ENCODE measurements at regions not wholly inside any gene's neighbourhood (a gene's known extent, or its start where the extent isn't known, plus 50 kb on each side); places are given as distances from the start of the nearest gene placed in this dataset.

DNA sequence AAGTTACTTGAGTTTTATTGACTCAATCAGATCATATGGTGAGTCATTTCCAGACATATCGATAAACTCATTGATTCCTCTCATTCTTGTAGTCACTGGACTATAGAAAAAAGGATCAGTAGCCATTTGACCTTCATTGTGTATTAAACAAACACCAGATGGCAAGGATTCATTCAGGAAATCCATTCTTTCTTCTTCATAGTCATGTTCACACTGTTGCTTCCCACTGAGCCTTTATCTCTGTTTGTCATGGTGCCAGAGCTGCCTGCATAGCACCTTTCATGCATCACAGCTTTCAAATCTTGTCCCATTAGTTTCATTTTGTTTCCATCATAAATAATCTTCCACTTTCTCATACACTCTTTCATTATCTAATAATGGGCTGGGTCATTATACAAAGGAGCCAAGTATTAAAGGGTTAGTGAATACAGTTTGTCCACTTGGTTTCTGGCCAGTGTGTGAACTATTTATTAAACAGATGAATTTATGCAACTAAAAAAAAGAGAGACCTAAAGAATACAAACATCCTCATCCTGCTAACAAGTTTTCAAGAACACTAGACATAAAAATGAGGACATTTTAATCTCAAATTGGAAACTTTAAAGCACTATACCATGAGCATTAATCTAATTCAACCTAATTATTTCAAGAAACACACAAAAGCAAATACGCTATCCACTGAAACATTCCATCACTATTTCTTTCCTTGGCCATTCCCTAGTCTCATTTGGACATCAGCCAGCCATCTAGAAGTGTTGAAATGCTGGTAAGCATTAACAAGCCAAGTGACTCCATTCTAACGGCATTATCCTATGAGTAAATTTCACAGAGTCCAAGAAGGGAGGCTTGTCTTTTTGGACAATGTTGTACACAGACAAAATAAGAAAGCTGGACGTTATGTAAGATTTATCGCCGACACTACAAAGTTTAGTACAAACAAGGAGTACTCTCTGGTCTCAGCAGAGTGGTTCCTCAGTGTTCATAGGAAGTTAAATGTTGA lies 476.5 kb downstream of the FOXG1 start:
- H3K9me3 Mint-ChIP-seq: peaks cover 14 to 15% of the 10 kb centered on the region in 2 donors
- H3K4me1 Mint-ChIP-seq (ENCODE audit: low read depth): no peaks in the 10 kb centered on the region
- no peaks in the 10 kb centered on the region for H3K27me3 Mint-ChIP-seq (ENCODE audit: low read depth)
- ATAC-seq (replicated peaks in 1 of 2): no peak
- no peaks in the 10 kb centered on the region for H3K36me3 Mint-ChIP-seq (ENCODE audit: insufficient read depth in 2 of 2)
- H3K27ac Mint-ChIP-seq: no peak overlapping the region
- no peak overlapping the region for H3K4me3 Mint-ChIP-seq
- no peak for DNase-seq

DNA sequence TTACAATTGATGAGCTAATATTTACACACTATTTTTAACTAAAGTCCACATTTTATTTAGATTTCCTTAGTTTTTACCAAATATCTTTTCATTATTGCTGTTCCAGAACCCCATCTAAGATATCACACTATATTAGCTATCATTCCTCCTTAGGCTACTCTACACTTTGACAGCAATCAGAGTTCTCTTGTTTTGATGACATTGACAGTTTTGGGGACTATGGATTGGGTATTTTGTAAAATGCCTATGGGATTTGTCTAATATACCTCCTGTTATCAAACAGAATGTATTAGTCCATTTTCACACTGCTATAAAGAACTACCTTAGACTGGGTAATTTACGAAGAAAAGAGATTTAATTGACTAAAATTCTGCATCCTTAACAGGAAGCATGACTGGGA lies 489.1 kb downstream of the FOXG1 start:
- H3K4me3 Mint-ChIP-seq: no peak overlapping the region
- DNase-seq (no peak), ATAC-seq (replicated peaks in 1 of 2) (no peak)
- no peaks in the 10 kb centered on the region for H3K27me3 Mint-ChIP-seq (ENCODE audit: low read depth)
- H3K27ac Mint-ChIP-seq: no peak overlapping the region
- H3K36me3 Mint-ChIP-seq (ENCODE audit: insufficient read depth in 2 of 2): peaks cover 0 to 2% of the 10 kb centered on the region in 2 donors
- no peaks in the 10 kb centered on the region for H3K4me1 Mint-ChIP-seq (ENCODE audit: low read depth)
- peaks cover 9 to 12% of the 10 kb centered on the region in 2 donors for H3K9me3 Mint-ChIP-seq

DNA sequence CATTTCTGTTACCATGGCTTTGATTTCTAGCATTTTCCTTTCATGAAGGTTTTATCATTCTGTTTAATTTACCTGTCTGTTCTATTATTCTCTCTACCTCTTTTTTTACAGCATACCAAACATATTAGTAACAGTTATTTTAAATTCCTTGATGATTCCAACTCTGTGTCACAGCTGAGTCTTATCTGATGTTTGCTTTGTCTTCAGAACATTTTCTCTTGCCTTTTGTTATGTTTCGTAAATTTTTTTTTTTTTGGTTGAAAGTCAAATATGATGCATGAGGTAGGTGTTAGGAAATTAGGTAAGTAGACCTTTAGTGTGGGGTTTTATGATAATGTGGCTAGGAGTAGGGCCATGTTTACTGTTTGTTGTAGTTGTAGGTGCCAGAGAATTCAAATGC lies 496.4 kb downstream of the FOXG1 start:
- no peak for DNase-seq
- Mint-ChIP-seq H3K4me3 (no peak overlapping the region), H3K4me1 (ENCODE audit: low read depth) (no peaks in the 10 kb centered on the region), H3K27ac (no peak overlapping the region), H3K36me3 (ENCODE audit: insufficient read depth in 2 of 2) (peaks cover 2% of the 10 kb centered on the region in 2 donors), H3K27me3 (ENCODE audit: low read depth) (no peaks in the 10 kb centered on the region), H3K9me3 (peaks cover 10 to 12% of the 10 kb centered on the region in 2 donors)
- ATAC-seq (replicated peaks in 1 of 2): no peak

DNA sequence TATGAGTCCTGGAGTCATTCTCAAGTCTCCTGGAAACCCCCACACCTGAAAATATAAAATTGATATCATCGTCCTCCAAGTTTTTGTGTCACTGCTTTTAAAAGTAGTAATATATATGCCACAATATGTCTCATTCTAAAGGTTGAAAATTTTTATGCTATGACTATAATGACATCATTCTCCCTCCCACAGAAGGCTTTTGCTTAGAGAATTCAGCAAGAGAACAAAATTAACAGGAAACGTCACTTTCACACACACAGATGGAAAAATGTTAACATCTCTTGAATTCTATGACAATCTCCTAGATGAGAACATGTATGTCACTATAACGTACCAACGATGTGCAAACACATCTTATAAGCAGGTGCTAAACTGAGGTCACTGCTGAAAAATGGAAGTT lies 498.3 kb downstream of the FOXG1 start:
- DNase-seq (no peak), ATAC-seq (replicated peaks in 1 of 2) (no peak)
- Mint-ChIP-seq H3K27me3 (ENCODE audit: low read depth) (no peaks in the 10 kb centered on the region), H3K4me3 (no peak overlapping the region), H3K36me3 (ENCODE audit: insufficient read depth in 2 of 2) (peaks cover 2% of the 10 kb centered on the region in 2 donors), H3K27ac (no peak overlapping the region), H3K9me3 (peaks cover 12% of the 10 kb centered on the region in 2 donors), H3K4me1 (ENCODE audit: low read depth) (no peaks in the 10 kb centered on the region)

DNA sequence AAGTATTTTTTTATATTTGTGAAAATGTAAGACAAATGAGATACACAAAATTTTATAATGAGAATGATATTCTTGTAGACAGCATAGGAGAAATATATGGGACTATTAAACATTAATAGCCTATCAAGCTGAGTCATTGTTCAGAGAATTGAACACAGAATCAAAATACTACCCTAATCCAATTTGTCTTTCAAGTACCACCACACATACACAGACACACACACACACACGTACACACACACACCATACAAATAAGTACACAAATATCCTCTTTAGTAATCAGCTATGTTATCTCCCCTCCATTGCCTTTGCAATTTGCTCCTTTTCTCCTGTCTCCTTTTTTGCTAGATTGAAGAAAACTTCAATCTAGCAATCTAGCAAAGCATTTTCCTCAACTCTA lies 499.3 kb downstream of the FOXG1 start:
- Mint-ChIP-seq H3K27ac (no peak overlapping the region), H3K4me1 (ENCODE audit: low read depth) (no peaks in the 10 kb centered on the region), H3K4me3 (no peak overlapping the region), H3K27me3 (ENCODE audit: low read depth) (no peaks in the 10 kb centered on the region), H3K36me3 (ENCODE audit: insufficient read depth in 2 of 2) (peaks cover 2% of the 10 kb centered on the region in 2 donors), H3K9me3 (peaks cover 12 to 14% of the 10 kb centered on the region in 2 donors)
- DNase-seq (no peak), ATAC-seq (replicated peaks in 1 of 2) (no peak)

DNA sequence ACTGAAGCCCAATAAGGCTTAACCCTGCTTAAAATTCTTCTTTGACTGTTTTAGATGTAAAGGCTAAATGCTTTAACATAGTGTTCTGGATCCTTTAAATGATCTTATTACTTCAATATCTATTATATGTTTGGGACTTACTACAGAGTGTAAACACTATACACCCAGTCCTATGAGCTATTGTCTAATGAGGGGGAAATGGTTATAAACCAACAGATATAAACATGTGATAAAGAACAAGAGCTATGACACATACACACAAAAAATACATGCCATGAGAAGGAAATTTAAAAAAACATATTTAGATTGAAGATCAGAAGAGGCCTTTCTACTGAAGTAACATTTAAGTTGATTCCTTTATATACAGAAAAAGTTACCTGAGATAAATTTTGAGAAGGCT lies 505.1 kb downstream of the FOXG1 start:
- H3K4me3 Mint-ChIP-seq: no peak overlapping the region
- H3K4me1 Mint-ChIP-seq (ENCODE audit: low read depth): no peaks in the 10 kb centered on the region
- ATAC-seq (replicated peaks in 1 of 2) (no peak), DNase-seq (no peak)
- no peaks in the 10 kb centered on the region for H3K36me3 Mint-ChIP-seq (ENCODE audit: insufficient read depth in 2 of 2)
- H3K27me3 Mint-ChIP-seq (ENCODE audit: low read depth): no peaks in the 10 kb centered on the region
- no peak overlapping the region for H3K27ac Mint-ChIP-seq
- peaks cover 5 to 16% of the 10 kb centered on the region in 2 donors for H3K9me3 Mint-ChIP-seq

GRCh38 chr14:29273513-29273912 lies 506.9 kb downstream of the FOXG1 start:
- H3K36me3 Mint-ChIP-seq (ENCODE audit: insufficient read depth in 2 of 2): no peaks in the 10 kb centered on the region
- H3K4me3 Mint-ChIP-seq: no peak overlapping the region
- H3K4me1 Mint-ChIP-seq (ENCODE audit: low read depth): no peaks in the 10 kb centered on the region
- no peak for ATAC-seq (replicated peaks in 1 of 2)
- DNase-seq: no peak
- H3K9me3 Mint-ChIP-seq: peaks cover 0 to 10% of the 10 kb centered on the region in 2 donors
- no peak overlapping the region for H3K27ac Mint-ChIP-seq
- H3K27me3 Mint-ChIP-seq (ENCODE audit: low read depth): no peaks in the 10 kb centered on the region

DNA sequence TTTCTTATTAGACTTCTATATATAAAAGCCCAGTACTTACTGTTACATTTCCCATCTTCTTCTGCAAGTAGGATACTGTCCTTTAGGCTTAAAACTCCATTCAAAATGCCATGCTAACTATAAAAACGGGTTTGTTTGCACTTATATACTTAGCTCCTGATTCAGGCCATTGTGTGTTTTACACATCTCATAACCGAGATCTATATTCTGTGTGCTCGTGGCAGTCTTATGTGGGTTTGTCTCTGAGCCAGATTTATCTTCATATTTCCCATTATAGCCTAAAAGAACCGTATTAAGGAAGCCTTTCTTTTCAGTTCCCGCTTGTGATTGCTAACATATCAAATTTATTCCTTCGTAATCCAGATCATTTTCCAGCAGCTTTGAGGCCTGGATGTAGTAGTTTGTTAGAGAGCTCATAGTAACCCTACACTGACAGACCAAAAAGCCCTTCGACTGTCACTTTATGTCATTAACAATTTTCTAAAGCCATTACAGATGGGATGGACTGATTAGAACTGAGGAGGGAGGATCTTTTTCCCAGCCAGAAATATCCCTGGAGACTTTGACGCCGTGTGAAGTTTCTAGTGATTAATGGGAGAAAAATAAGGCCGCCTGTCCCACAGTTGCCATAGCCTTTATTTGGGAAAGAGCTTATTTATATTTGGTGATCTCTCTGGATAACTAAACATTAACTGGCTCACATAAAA lies 508.5 kb downstream of the FOXG1 start:
- Mint-ChIP-seq H3K9me3 (peaks cover 0 to 10% of the 10 kb centered on the region in 2 donors), H3K27ac (no peak overlapping the region), H3K36me3 (ENCODE audit: insufficient read depth in 2 of 2) (no peaks in the 10 kb centered on the region), H3K4me3 (no peak overlapping the region), H3K27me3 (ENCODE audit: low read depth) (no peaks in the 10 kb centered on the region), H3K4me1 (ENCODE audit: low read depth) (no peaks in the 10 kb centered on the region)
- ATAC-seq (replicated peaks in 1 of 2): no peak
- DNase-seq: no peak

DNA sequence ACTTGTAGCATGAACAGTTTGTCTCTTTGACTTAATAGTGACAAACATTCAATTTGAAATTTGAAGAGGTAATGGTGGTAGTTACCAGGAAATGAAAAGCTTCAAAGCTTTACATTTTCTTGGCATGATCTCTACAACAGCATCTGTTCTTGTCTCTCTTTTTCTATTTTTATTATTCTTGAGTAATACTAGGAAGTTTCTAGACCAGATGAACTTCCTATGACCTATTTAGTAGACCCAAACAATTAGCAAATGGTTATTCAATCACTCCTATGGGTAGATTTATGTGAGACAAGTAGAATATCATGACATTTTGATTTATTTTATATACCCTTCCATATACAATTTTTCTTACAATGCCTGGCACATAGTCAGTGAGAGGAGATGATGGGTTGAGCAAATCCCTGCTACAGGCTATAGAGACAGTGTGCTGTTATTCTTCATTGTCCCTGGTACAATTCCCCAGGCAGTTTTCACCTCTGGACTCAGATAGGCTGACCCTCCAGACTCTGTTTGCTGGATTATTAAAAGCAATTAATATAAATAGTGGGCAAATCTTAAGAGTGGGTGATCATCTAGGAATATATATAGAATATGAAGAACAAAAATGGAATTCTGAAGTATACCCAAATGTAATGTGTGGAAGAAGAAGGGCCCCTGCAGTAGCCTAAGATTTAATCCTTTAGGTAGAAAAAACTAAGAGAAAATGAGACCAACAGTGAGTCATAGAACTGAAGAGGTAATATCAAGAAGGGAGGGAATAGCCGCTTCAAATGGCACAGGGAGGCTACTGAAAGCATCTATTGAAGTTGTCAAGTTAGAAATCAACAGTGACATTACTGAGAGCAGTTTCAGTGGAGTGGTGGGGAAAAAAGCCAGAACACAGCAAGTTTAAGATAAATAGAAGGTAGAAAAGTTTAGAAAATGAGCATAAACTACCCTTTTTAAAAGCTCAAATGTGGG lies 512.0 kb downstream of the FOXG1 start:
- no peak overlapping the region for H3K4me3 Mint-ChIP-seq
- ATAC-seq (replicated peaks in 1 of 2): no peak
- DNase-seq: no peak
- no peaks in the 10 kb centered on the region for H3K27me3 Mint-ChIP-seq (ENCODE audit: low read depth)
- H3K9me3 Mint-ChIP-seq: peaks cover 2 to 3% of the 10 kb centered on the region in 2 donors
- no peaks in the 10 kb centered on the region for H3K4me1 Mint-ChIP-seq (ENCODE audit: low read depth)
- no peak overlapping the region for H3K27ac Mint-ChIP-seq
- no peaks in the 10 kb centered on the region for H3K36me3 Mint-ChIP-seq (ENCODE audit: insufficient read depth in 2 of 2)

- H3K4me1 Mint-ChIP-seq (ENCODE audit: low read depth): no peaks in the 10 kb centered on the region
- no peak overlapping the region for H3K27ac Mint-ChIP-seq
- H3K4me3 Mint-ChIP-seq: no peak overlapping the region
- ATAC-seq (replicated peaks in 1 of 2): no peak
- DNase-seq: no peak
- no peaks in the 10 kb centered on the region for H3K36me3 Mint-ChIP-seq (ENCODE audit: insufficient read depth in 2 of 2)
- H3K27me3 Mint-ChIP-seq (ENCODE audit: low read depth): no peaks in the 10 kb centered on the region
- H3K9me3 Mint-ChIP-seq: peaks cover 2% of the 10 kb centered on the region in 2 donors
Observed at GRCh38 chr14:29282169-29282568, 515.6 kb downstream of the FOXG1 start.

- Mint-ChIP-seq H3K4me1 (ENCODE audit: low read depth) (no peaks in the 10 kb centered on the region), H3K27ac (no peak overlapping the region), H3K4me3 (no peak overlapping the region), H3K36me3 (ENCODE audit: insufficient read depth in 2 of 2) (no peaks in the 10 kb centered on the region), H3K27me3 (ENCODE audit: low read depth) (no peaks in the 10 kb centered on the region), H3K9me3 (peaks cover 6 to 16% of the 10 kb centered on the region in 2 donors)
- no peak for DNase-seq
- ATAC-seq (replicated peaks in 1 of 2): no peak
Observed at GRCh38 chr14:29290441-29290840, 523.9 kb downstream of the FOXG1 start.

DNA sequence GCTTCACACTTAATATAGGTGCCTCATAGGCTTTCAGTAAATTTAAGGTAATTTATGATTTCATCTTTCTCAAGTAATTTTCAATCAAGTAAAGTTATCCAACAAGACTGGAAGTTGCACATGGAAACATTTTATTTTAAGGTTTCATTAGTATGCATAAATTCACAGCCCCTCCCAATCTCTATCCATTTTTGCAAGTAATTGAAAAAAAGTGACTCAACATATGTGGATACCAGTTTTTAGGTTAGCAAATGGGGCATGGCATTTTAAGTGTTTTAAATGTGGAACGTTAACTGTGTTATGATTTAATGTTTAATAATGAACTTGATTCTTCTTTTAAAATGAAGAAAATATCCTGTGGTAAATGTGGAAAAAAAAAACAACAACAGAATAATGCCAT lies 532.8 kb downstream of the FOXG1 start:
- Mint-ChIP-seq H3K36me3 (ENCODE audit: insufficient read depth in 2 of 2) (no peaks in the 10 kb centered on the region), H3K9me3 (peaks cover 7 to 23% of the 10 kb centered on the region in 2 donors), H3K27me3 (ENCODE audit: low read depth) (no peaks in the 10 kb centered on the region), H3K4me3 (no peak overlapping the region), H3K27ac (no peak overlapping the region), H3K4me1 (ENCODE audit: low read depth) (no peaks in the 10 kb centered on the region)
- ATAC-seq (replicated peaks in 1 of 2) (no peak), DNase-seq (no peak)
